SK-N-SH (cell line): ENCODE measurements at regions not wholly inside any gene's neighbourhood (a gene's known extent, or its start where the extent isn't known, plus 50 kb on each side); places are given as distances from the start of the nearest gene placed in this dataset.

Experiments
- CTCF ChIP-seq: fragments of 200-600 bp; sonication (generic); IDR thresholded peaks from 2 replicates; pipeline ENCODE4 v1.6.1; 2017; ENCODE audit warnings: antibody characterized with exemption, mild to moderate bottlenecking, moderate library complexity
- EP300 ChIP-seq, 2 experiments: IDR thresholded peaks; 2 replicates each; pipeline versions ENCODE4 v1.4.0 to v1.6.1; 2012; ENCODE audit warnings: borderline replicate concordance in 1 of 2, low read depth in 1 of 2, low read length in 1 of 2
- EZH2phosphoT487 ChIP-seq: fragments of 200-600 bp; sonication (generic); IDR thresholded peaks from 2 replicates; pipeline ENCODE4 v1.6.1; 2017; ENCODE audit warnings: low read depth, mixed run types, mild to moderate bottlenecking, antibody characterized with exemption, moderate library complexity, borderline replicate concordance
- FOXM1 ChIP-seq: IDR thresholded peaks from 2 replicates; pipeline ENCODE4 v1.4.0; 2012; ENCODE audit warnings: low read depth, mild to moderate bottlenecking
- NRF1 ChIP-seq: IDR thresholded peaks from 2 replicates; pipeline ENCODE4 v1.6.1; 2012; ENCODE audit warnings: low read depth, mild to moderate bottlenecking, low read length
- RCOR1 ChIP-seq: fragments of 150-350 bp; IDR thresholded peaks from 2 replicates; pipeline ENCODE4 v1.6.1; 2017; ENCODE audit warnings: antibody characterized with exemption, low read length
- SMC3 ChIP-seq: IDR thresholded peaks from 2 replicates; pipeline ENCODE4 v1.6.1; 2012; ENCODE audit warnings: low read depth, low read length, improper control_type of control experiment
- USF2 ChIP-seq: fragments of 150-350 bp; IDR thresholded peaks from 2 replicates; pipeline ENCODE4 v1.6.1; 2017; ENCODE audit warnings: antibody characterized with exemption, low read length, low read depth, borderline replicate concordance

- no peak for TF ChIP-seq EP300 (IDR thresholded peaks at IDR 0.05; ENCODE audit: borderline replicate concordance in 1 of 2, low read depth in 1 of 2, low read length in 1 of 2)
- TF ChIP-seq RCOR1 = no peak
- TF ChIP-seq NRF1 = no peak
- no peak for TF ChIP-seq CTCF
- no peak for TF ChIP-seq EZH2phosphoT487
- TF ChIP-seq USF2 = no peak
- TF ChIP-seq FOXM1 = no peak
- no peak for TF ChIP-seq SMC3
Measured at GRCh38 chr10:90363799-90364483, 493.9 kb downstream of the HTR7 start.
